BJ (cell line): ENCODE measurements at regions not wholly inside any gene's neighbourhood (a gene's known extent, or its start where the extent isn't known, plus 50 kb on each side); places are given as distances from the start of the nearest gene placed in this dataset.

Experiments used
- CTCF ChIA-PET: fragments of 350-600 bp; formaldehyde crosslinking; extraction: SDS; loops from one replicate; lab custom pipeline; 2021; ENCODE audit warnings: antibody characterized with exemption, inconsistent platforms; lab: Yijun Ruan, JAX
- POLR2A ChIA-PET: fragments of 300-600 bp; sonication (Branson Sonifier 250); formaldehyde crosslinking; extraction: SDS; loops from one replicate; lab custom pipeline; 2021; ENCODE audit warnings: antibody characterized with exemption; lab: Charles Lee
- DNase-seq: peaks from one replicate; pipeline ENCODE4 v3.0.0-alpha.2; 2011; ENCODE audit warnings: low read depth
- H3K27me3 ChIP-seq: 2 replicates; pipeline ENCODE4 v1.6.0; 2011; ENCODE audit warnings: low read length; ENCODE audit not compliant: control insufficient read depth, insufficient read depth
- H3K36me3 ChIP-seq: 2 replicates; pipeline ENCODE4 v1.5.1; 2011; ENCODE audit warnings: low read length; ENCODE audit not compliant: control insufficient read depth, insufficient read depth
- H3K4me3 ChIP-seq: 2 replicates; pipeline ENCODE4 v1.5.1; 2011; ENCODE audit warnings: low read depth, mild to moderate bottlenecking, control low read depth, low read length
- TF ChIP-seq, protein P1 (sequence below): IDR thresholded peaks from 2 replicates; pipeline ENCODE4 v1.5.1; 2011; ENCODE audit warnings: low read depth, mild to moderate bottlenecking, control low read depth, inconsistent platforms, low read length, moderate library complexity; ENCODE audit not compliant: insufficient read depth

DNA sequence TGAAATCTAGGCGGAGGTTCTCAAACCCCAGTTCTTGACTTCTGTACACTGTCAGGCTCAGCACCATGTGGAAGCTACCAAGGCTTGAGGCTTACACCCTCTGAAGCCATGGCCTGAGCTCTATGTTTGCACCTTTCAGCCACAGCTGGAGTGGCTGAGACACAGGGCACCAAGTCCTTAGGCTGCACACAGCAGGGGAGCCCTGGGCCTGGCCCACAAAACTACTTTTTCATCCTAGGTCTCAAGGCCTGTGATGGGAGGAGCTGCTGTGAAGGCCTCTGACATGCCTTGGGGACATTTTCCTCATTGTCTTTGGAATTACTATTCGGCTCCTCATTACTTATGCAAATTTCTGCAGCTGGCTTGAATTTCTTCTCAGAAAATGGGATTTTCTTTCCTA is 503.2 kb upstream of the PCDH20 start:
- ChIA-PET CTCF (no interaction called here), POLR2A (no interaction called here)
- H3K36me3 ChIP-seq: no peaks in the 10 kb centered on the region
- no peak overlapping the region for H3K4me3 ChIP-seq
- no peaks in the 10 kb centered on the region for H3K27me3 ChIP-seq
- TF ChIP-seq, protein P1, sequence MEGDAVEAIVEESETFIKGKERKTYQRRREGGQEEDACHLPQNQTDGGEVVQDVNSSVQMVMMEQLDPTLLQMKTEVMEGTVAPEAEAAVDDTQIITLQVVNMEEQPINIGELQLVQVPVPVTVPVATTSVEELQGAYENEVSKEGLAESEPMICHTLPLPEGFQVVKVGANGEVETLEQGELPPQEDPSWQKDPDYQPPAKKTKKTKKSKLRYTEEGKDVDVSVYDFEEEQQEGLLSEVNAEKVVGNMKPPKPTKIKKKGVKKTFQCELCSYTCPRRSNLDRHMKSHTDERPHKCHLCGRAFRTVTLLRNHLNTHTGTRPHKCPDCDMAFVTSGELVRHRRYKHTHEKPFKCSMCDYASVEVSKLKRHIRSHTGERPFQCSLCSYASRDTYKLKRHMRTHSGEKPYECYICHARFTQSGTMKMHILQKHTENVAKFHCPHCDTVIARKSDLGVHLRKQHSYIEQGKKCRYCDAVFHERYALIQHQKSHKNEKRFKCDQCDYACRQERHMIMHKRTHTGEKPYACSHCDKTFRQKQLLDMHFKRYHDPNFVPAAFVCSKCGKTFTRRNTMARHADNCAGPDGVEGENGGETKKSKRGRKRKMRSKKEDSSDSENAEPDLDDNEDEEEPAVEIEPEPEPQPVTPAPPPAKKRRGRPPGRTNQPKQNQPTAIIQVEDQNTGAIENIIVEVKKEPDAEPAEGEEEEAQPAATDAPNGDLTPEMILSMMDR: no peak
- no peak for DNase-seq

- TF ChIP-seq, protein P1: no peak
- no peak overlapping the region for H3K4me3 ChIP-seq
- ChIA-PET CTCF (no interaction called here), POLR2A (no interaction called here)
- H3K27me3 ChIP-seq: no peaks in the 10 kb centered on the region
- no peaks in the 10 kb centered on the region for H3K36me3 ChIP-seq
- DNase-seq: no peak
These were observed 500.8 kb upstream of the PCDH20 start for GRCh38 chr13:61916483-61916882.

GRCh38 chr13:61913183-61913582 is 497.5 kb upstream of the PCDH20 start:
- TF ChIP-seq, protein P1: no peak
- DNase-seq: no peak
- Histone ChIP-seq H3K4me3 (no peak overlapping the region), H3K36me3 (no peaks in the 10 kb centered on the region), H3K27me3 (no peaks in the 10 kb centered on the region)
- ChIA-PET CTCF (no interaction called here), POLR2A (no interaction called here)

DNA sequence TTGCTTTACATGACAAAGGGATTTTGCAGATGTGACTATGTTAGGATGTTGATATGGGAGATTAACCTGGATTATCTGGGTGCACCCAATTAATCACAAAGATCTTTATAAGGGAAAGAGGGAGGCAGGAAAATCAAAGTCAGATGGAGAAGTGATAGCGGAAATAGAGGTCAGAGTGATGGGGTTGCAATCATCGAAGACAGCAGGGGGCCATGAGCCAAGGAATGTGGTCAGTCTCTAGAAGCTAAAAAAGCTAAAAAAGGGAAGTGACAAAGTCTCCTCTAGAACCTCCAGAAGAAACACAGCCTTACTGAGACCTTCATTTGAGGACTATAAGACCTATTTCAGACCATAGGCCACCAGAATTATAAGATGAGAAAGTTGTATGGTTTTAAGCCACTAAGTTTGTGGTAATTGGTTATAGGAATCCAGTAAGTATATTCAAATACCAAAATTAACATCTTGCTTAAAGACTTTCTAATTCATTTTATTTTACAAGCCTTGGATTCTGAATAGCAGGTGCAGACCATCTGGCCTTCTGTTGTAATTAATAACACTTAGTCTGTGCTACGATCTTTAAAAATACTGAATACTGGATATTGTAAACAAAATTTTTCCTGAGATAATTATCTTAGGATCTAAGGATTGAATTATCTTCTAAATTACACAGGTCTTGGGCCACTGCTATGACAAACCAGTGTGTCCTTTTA is 493.4 kb upstream of the PCDH20 start:
- H3K27me3 ChIP-seq: no peaks in the 10 kb centered on the region
- ChIA-PET CTCF (no interaction called here), POLR2A (no interaction called here)
- H3K36me3 ChIP-seq: no peaks in the 10 kb centered on the region
- TF ChIP-seq, protein P1: no peak
- H3K4me3 ChIP-seq: no peak overlapping the region
- no peak for DNase-seq

- DNase-seq: no peak
- Histone ChIP-seq H3K36me3 (no peaks in the 10 kb centered on the region), H3K4me3 (no peak overlapping the region), H3K27me3 (no peaks in the 10 kb centered on the region)
- TF ChIP-seq, protein P1: no peak
- ChIA-PET POLR2A (no interaction called here), CTCF (no interaction called here)
These were observed 489.4 kb upstream of the PCDH20 start for GRCh38 chr13:61905054-61905453.
